Peyer's patch (tissue), 4 donors: ENCODE measurements at regions not wholly inside any gene's neighbourhood (a gene's known extent, or its start where the extent isn't known, plus 50 kb on each side); places are given as distances from the start of the nearest gene placed in this dataset.

Experiments used
- DNase-seq, 3 donors: peaks; one replicate each; pipeline ENCODE4 v3.0.0-alpha.2; 2017 to 2019
- H3K27ac ChIP-seq, 4 donors: fragments of 200-600 bp; sonication (generic); one replicate each; pipeline ENCODE4 v1.5.1; 2016 to 2019
- H3K27me3 ChIP-seq, 2 donors: fragments of 200-600 bp; sonication (generic); one replicate each; pipeline ENCODE4 v1.5.1; 2019
- H3K36me3 ChIP-seq, 3 donors: fragments of 200-600 bp; sonication (generic); one replicate each; pipeline ENCODE4 v1.5.1; 2016 to 2019
- H3K4me1 ChIP-seq, 4 donors: fragments of 200-600 bp; sonication (generic); one replicate each; pipeline ENCODE4 v1.5.1; 2016 to 2019
- H3K4me3 ChIP-seq, 4 donors: fragments of 200-600 bp; sonication (generic); 1 replicate in 3 of 4; 2 replicates in 1 of 4; pipeline ENCODE4 v1.5.1; 2016 to 2019; ENCODE audit warnings: mild to moderate bottlenecking in 1 of 4
- H3K9me3 ChIP-seq, 4 donors: fragments of 200-600 bp; sonication (generic); one replicate each; pipeline ENCODE4 v1.5.1; 2016 to 2019; ENCODE audit warnings: mild to moderate bottlenecking in 1 of 4
- CTCF ChIP-seq, 6 experiments: fragments of 450-650 bp in 4 of 6; fragments of 200-600 bp in 2 of 6; sonication (generic) in 1 of 6; IDR thresholded peaks; one replicate each; pipeline ENCODE4 v1.5.1; 2017 to 2019; ENCODE audit warnings: antibody characterized with exemption in 6 of 6, mild to moderate bottlenecking in 3 of 6, moderate library complexity in 1 of 6
- POLR2A ChIP-seq, 2 donors: fragments of 450-650 bp; IDR thresholded peaks; one replicate each; pipeline ENCODE4 v1.5.1; 2017; ENCODE audit warnings: antibody characterized with exemption in 2 of 2, mild to moderate bottlenecking in 2 of 2, moderate library complexity in 2 of 2

- Histone ChIP-seq H3K36me3 (no peaks in the 10 kb centered on the region), H3K27me3 (no peaks in the 10 kb centered on the region), H3K4me1 (no peaks in the 10 kb centered on the region), H3K9me3 (no peaks in the 10 kb centered on the region), H3K4me3 (no peak overlapping the region), H3K27ac (no peak overlapping the region)
- TF ChIP-seq POLR2A (IDR thresholded peaks at IDR 0.05) (no peak), CTCF (IDR thresholded peaks at IDR 0.05) (no peak)
- DNase-seq, result no peak
These were observed 148.2 kb upstream of the EGFLAM start for GRCh38 chr5:38110130-38110529.

- Histone ChIP-seq H3K36me3 (no peaks in the 10 kb centered on the region), H3K27ac (no peak overlapping the region), H3K4me1 (no peaks in the 10 kb centered on the region), H3K9me3 (no peaks in the 10 kb centered on the region), H3K4me3 (no peak overlapping the region), H3K27me3 (no peaks in the 10 kb centered on the region)
- DNase-seq, result no peak
- TF ChIP-seq CTCF (IDR thresholded peaks at IDR 0.05), result no peak
- no peak for TF ChIP-seq POLR2A (IDR thresholded peaks at IDR 0.05)
These were observed 151.3 kb upstream of the EGFLAM start for GRCh38 chr5:38107096-38107495.

- no peak for DNase-seq
- Histone ChIP-seq H3K36me3 (no peaks in the 10 kb centered on the region), H3K27me3 (no peaks in the 10 kb centered on the region), H3K4me1 (no peaks in the 10 kb centered on the region), H3K27ac (no peak overlapping the region), H3K9me3 (no peaks in the 10 kb centered on the region), H3K4me3 (no peak overlapping the region)
- TF ChIP-seq CTCF (IDR thresholded peaks at IDR 0.05) (no peak), POLR2A (IDR thresholded peaks at IDR 0.05) (no peak)
These were observed 152.6 kb upstream of the EGFLAM start for GRCh38 chr5:38105801-38106200.

- no peak for DNase-seq
- Histone ChIP-seq H3K36me3 (no peaks in the 10 kb centered on the region), H3K9me3 (no peaks in the 10 kb centered on the region), H3K27me3 (no peaks in the 10 kb centered on the region), H3K4me1 (no peaks in the 10 kb centered on the region), H3K27ac (no peak overlapping the region), H3K4me3 (no peak overlapping the region)
- TF ChIP-seq POLR2A (IDR thresholded peaks at IDR 0.05) (no peak), CTCF (IDR thresholded peaks at IDR 0.05) (no peak)
These were observed 153.2 kb upstream of the EGFLAM start for GRCh38 chr5:38105231-38105570.

- no peak overlapping the region for H3K4me3 ChIP-seq
- no peaks in the 10 kb centered on the region for H3K9me3 ChIP-seq
- DNase-seq, result no peak
- H3K27ac ChIP-seq, result no peak overlapping the region
- H3K4me1 ChIP-seq, result no peaks in the 10 kb centered on the region
- H3K27me3 ChIP-seq, result no peaks in the 10 kb centered on the region
- TF ChIP-seq POLR2A (IDR thresholded peaks at IDR 0.05) (no peak), CTCF (IDR thresholded peaks at IDR 0.05) (no peak)
- no peaks in the 10 kb centered on the region for H3K36me3 ChIP-seq
These were observed 153.7 kb upstream of the EGFLAM start for GRCh38 chr5:38104497-38105230.

GRCh38 chr5:38101897-38102296 lies 156.5 kb upstream of the EGFLAM start:
- H3K36me3 ChIP-seq, result no peaks in the 10 kb centered on the region
- no peaks in the 10 kb centered on the region for H3K9me3 ChIP-seq
- TF ChIP-seq POLR2A (IDR thresholded peaks at IDR 0.05) (no peak), CTCF (IDR thresholded peaks at IDR 0.05) (no peak)
- H3K27me3 ChIP-seq, result no peaks in the 10 kb centered on the region
- no peak overlapping the region for H3K27ac ChIP-seq
- H3K4me3 ChIP-seq, result no peak overlapping the region
- DNase-seq, result no peak
- H3K4me1 ChIP-seq, result no peaks in the 10 kb centered on the region
